Pancreas (tissue), 10 donors: ENCODE measurements at regions not wholly inside any gene's neighbourhood (a gene's known extent, or its start where the extent isn't known, plus 50 kb on each side); places are given as distances from the start of the nearest gene placed in this dataset.

ENCODE experiments used
- ATAC-seq, 4 donors: fragments of 200-7000 bp; cut with Tn5 transposase; one replicate each; pipeline versions ENCODE4 v1.8.0 to v1.9.1; 2020; ENCODE audit warnings: mild to moderate bottlenecking in 4 of 4, moderate library complexity in 4 of 4
- DNase-seq, 6 donors: peaks; one replicate each; pipeline ENCODE4 v3.0.0-alpha.2; 2020
- FAIRE-seq: peaks from 2 replicates; lab custom pipeline; 2012; peaks lifted over from hg19 to GRCh38; lab: Jason Lieb, UNC
- H3K27ac ChIP-seq, 4 donors: fragments of 200-600 bp; sonication (generic); 1 replicate in 3 of 4; 2 replicates in 1 of 4; pipeline versions ENCODE4 v1.5.0 to v1.8.0; 2020
- H3K27me3 ChIP-seq, 4 donors: fragments of 200-600 bp; one replicate each; pipeline ENCODE4 v1.8.0; 2021
- H3K36me3 ChIP-seq, 3 donors: fragments of 200-600 bp; sonication (generic) in 1 of 3; one replicate each; pipeline versions ENCODE4 v1.5.0 to v1.8.0; 2020 to 2021
- H3K4me1 ChIP-seq, 3 donors: fragments of 200-600 bp; one replicate each; pipeline ENCODE4 v1.8.0; 2021
- H3K4me3 ChIP-seq, 4 donors: fragments of 200-600 bp; sonication (generic) in 2 of 4; one replicate each; pipeline versions ENCODE4 v1.5.0 to v1.8.0; 2020 to 2021
- H3K9me3 ChIP-seq, 4 donors: fragments of 200-600 bp; one replicate each; pipeline ENCODE4 v1.8.0; 2021
- CTCF ChIP-seq, 4 donors: fragments of 200-600 bp; sonication (generic) in 3 of 4; IDR thresholded peaks; one replicate each; pipeline versions ENCODE4 v1.5.0 to v1.8.0; 2021; ENCODE audit warnings: antibody characterized with exemption in 4 of 4
- WGBS, 2 donors: extraction: QIAGEN DNeasy Blood & Tissue Kit; methylation state at CpG; one replicate each; pipeline ENCODE4 v1.1.7; 2013; 5-methylcytosine and 5-hydroxymethylcytosine counted together
- intact Hi-C, 3 donors: fragments of 100-400 bp; cut with DNase I; formaldehyde crosslinking; loops; one replicate each; pipeline versions ENCODE4 v1.11.1 to v1.14.2; 2022
- donor health status: healthy with polysubstance abuse.
- donor health status: DM: no; HTN: no; CAD: no; lungs with moderate emphysema.
- donor health status: DM: no; HTN: no; CAD: no.
- donor health status: control.
- donor health status: control.
- donor health status: Bipolar disorder and iron deficiency.
- donor health status: DM: yes; HTN: yes; CAD: no.
- donor health status: DM: no; HTN: no; CAD: no.
- donor health status: DM: no; HTN: no; CAD: no.
- donor health status: DM: yes; HTN: yes; CAD: no.

GRCh38 chr5:126044931-126045565, 378.2 kb upstream of the GRAMD2B start:
- no peak for TF ChIP-seq CTCF (IDR thresholded peaks at IDR 0.05)
- 82 to 86% methylated on average over 3 of the region's 3 CpGs for WGBS, 2 donors
- Histone ChIP-seq H3K4me1 (peaks cover 0 to 10% (median 5%) of the 10 kb centered on the region in 3 donors), H3K9me3 (no peaks in the 10 kb centered on the region), H3K27ac (no peak overlapping the region), H3K36me3 (no peaks in the 10 kb centered on the region), H3K4me3 (no peak overlapping the region), H3K27me3 (no peaks in the 10 kb centered on the region)
- ATAC-seq (no peak), DNase-seq (no peak), FAIRE-seq (no peak)
- intact Hi-C loops, result no loop called here

- Histone ChIP-seq H3K36me3 (no peaks in the 10 kb centered on the region), H3K4me3 (no peak overlapping the region), H3K9me3 (no peaks in the 10 kb centered on the region), H3K27ac (no peak overlapping the region), H3K4me1 (peaks cover 0 to 10% (median 5%) of the 10 kb centered on the region in 3 donors), H3K27me3 (no peaks in the 10 kb centered on the region)
- intact Hi-C loops, result no loop called here
- FAIRE-seq (no peak), DNase-seq (no peak), ATAC-seq (no peak)
- WGBS, 2 donors, result 66 to 77% methylated on average over 6 of the region's 6 CpGs
- no peak for TF ChIP-seq CTCF (IDR thresholded peaks at IDR 0.05)
These were observed 376.9 kb upstream of the GRAMD2B start for GRCh38 chr5:126046318-126046717.

- no peak for TF ChIP-seq CTCF (IDR thresholded peaks at IDR 0.05)
- intact Hi-C loops, result no loop called here
- H3K4me3 ChIP-seq, result no peak overlapping the region
- DNase-seq (no peak), ATAC-seq (no peak), FAIRE-seq (no peak)
- H3K36me3 ChIP-seq, result no peaks in the 10 kb centered on the region
- H3K4me1 ChIP-seq, result peaks cover 0 to 10% (median 5%) of the 10 kb centered on the region in 3 donors
- no peaks in the 10 kb centered on the region for H3K27me3 ChIP-seq
- no peak overlapping the region for H3K27ac ChIP-seq
- H3K9me3 ChIP-seq, result no peaks in the 10 kb centered on the region
These were observed 376.2 kb upstream of the GRAMD2B start for GRCh38 chr5:126046846-126047571.

- Histone ChIP-seq H3K27me3 (no peaks in the 10 kb centered on the region), H3K27ac (no peak overlapping the region), H3K4me1 (peaks cover 0 to 4% (median 0%) of the 10 kb centered on the region in 3 donors), H3K9me3 (no peaks in the 10 kb centered on the region), H3K36me3 (no peaks in the 10 kb centered on the region), H3K4me3 (no peak overlapping the region)
- ATAC-seq (no peak), DNase-seq (no peak), FAIRE-seq (no peak)
- intact Hi-C loops, result no loop called here
- TF ChIP-seq CTCF (IDR thresholded peaks at IDR 0.05), result no peak
- 97 to 98% methylated on average over 1 of the region's 1 CpG for WGBS, 2 donors
These were observed 371.1 kb upstream of the GRAMD2B start for GRCh38 chr5:126052120-126052519.

- H3K36me3 ChIP-seq, result no peaks in the 10 kb centered on the region
These were observed 370.4 kb upstream of the GRAMD2B start for GRCh38 chr5:126052791-126053190.

More at GRCh38 chr5:126052791-126053190, 370.4 kb upstream of the GRAMD2B start:
- H3K27me3 ChIP-seq, result no peaks in the 10 kb centered on the region
- H3K4me1 ChIP-seq, result peaks cover 0 to 4% (median 0%) of the 10 kb centered on the region in 3 donors
- H3K27ac ChIP-seq, result no peak overlapping the region
- H3K4me3 ChIP-seq, result no peak overlapping the region
- no peak for TF ChIP-seq CTCF (IDR thresholded peaks at IDR 0.05)
- no peak for FAIRE-seq
- WGBS, 2 donors, result 93 to 95% methylated on average over 1 of the region's 1 CpG
- ATAC-seq, result no peak
- no peak for DNase-seq
- intact Hi-C loops, result no loop called here
- no peaks in the 10 kb centered on the region for H3K9me3 ChIP-seq
